NB4 (cell line): ENCODE measurements at regions not wholly inside any gene's neighbourhood (a gene's known extent, or its start where the extent isn't known, plus 50 kb on each side); places are given as distances from the start of the nearest gene placed in this dataset.

Experiments used
- POLR2A ChIP-seq: IDR thresholded peaks from 2 replicates; pipeline ENCODE4 v1.6.1; 2011; ENCODE audit warnings: mild to moderate bottlenecking; ENCODE audit not compliant: insufficient read length; ENCODE audit errors: extremely low read depth
- TF ChIP-seq, protein P1 (sequence below): IDR thresholded peaks from 2 replicates; pipeline ENCODE4 v1.6.1; 2011; ENCODE audit warnings: low read depth, low read length
- TF ChIP-seq, protein P2 (sequence below): IDR thresholded peaks from one replicate; pipeline ENCODE4 v1.5.1; 2012; ENCODE audit warnings: low read depth, low read length

GRCh38 chr1:168446081-168446480, 97.7 kb downstream of the XCL2 start:
- TF ChIP-seq, protein P1, sequence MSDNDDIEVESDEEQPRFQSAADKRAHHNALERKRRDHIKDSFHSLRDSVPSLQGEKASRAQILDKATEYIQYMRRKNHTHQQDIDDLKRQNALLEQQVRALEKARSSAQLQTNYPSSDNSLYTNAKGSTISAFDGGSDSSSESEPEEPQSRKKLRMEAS = no peak
- TF ChIP-seq, protein P2, sequence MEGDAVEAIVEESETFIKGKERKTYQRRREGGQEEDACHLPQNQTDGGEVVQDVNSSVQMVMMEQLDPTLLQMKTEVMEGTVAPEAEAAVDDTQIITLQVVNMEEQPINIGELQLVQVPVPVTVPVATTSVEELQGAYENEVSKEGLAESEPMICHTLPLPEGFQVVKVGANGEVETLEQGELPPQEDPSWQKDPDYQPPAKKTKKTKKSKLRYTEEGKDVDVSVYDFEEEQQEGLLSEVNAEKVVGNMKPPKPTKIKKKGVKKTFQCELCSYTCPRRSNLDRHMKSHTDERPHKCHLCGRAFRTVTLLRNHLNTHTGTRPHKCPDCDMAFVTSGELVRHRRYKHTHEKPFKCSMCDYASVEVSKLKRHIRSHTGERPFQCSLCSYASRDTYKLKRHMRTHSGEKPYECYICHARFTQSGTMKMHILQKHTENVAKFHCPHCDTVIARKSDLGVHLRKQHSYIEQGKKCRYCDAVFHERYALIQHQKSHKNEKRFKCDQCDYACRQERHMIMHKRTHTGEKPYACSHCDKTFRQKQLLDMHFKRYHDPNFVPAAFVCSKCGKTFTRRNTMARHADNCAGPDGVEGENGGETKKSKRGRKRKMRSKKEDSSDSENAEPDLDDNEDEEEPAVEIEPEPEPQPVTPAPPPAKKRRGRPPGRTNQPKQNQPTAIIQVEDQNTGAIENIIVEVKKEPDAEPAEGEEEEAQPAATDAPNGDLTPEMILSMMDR = no peak
- TF ChIP-seq POLR2A = no peak
